GM12865 (cell line): ENCODE measurements at regions not wholly inside any gene's neighbourhood (a gene's known extent, or its start where the extent isn't known, plus 50 kb on each side); places are given as distances from the start of the nearest gene placed in this dataset.

Experiments used
- DNase-seq: peaks from one replicate; pipeline ENCODE4 v3.0.0; 2010; ENCODE audit warnings: low read depth
- H3K4me3 ChIP-seq: 2 replicates; pipeline ENCODE4 v1.5.1; 2011; ENCODE audit warnings: mild to moderate bottlenecking, low read depth, low read length, control low read depth
- TF ChIP-seq, protein P1 (sequence below): IDR thresholded peaks from 2 replicates; pipeline ENCODE4 v1.5.1; 2011; ENCODE audit warnings: low read length, control low read depth, low read depth, inconsistent platforms; ENCODE audit not compliant: insufficient read depth; ENCODE audit errors: missing control alignments

DNA sequence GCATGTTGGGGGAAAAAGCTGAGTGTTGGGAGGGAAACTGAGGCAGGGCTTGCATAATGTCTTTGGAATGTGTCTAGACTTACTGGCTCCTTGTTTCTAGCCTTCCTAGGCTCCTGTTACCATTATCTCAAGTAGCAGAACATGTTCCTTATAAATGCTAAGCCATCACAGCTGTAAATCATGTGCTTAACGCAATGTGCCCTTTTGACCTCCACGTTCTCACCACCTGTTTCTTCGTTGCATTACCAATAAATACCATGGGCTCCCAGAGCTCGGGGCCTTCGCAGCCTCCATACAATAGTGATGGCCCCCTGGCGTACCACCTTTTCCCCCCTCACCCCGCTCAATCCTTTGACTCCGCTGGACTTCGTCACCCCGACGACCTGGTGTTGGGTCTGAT lies 54.0 kb upstream of the CWC22 start:
- TF ChIP-seq, protein P1, sequence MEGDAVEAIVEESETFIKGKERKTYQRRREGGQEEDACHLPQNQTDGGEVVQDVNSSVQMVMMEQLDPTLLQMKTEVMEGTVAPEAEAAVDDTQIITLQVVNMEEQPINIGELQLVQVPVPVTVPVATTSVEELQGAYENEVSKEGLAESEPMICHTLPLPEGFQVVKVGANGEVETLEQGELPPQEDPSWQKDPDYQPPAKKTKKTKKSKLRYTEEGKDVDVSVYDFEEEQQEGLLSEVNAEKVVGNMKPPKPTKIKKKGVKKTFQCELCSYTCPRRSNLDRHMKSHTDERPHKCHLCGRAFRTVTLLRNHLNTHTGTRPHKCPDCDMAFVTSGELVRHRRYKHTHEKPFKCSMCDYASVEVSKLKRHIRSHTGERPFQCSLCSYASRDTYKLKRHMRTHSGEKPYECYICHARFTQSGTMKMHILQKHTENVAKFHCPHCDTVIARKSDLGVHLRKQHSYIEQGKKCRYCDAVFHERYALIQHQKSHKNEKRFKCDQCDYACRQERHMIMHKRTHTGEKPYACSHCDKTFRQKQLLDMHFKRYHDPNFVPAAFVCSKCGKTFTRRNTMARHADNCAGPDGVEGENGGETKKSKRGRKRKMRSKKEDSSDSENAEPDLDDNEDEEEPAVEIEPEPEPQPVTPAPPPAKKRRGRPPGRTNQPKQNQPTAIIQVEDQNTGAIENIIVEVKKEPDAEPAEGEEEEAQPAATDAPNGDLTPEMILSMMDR: no peak
- H3K4me3 ChIP-seq: no peak overlapping the region
- no peak for DNase-seq

GRCh38 chr2:180058993-180059392 lies 51.9 kb upstream of the CWC22 start:
- no peak for DNase-seq
- TF ChIP-seq, protein P1: no peak
- H3K4me3 ChIP-seq: no peak overlapping the region

DNA sequence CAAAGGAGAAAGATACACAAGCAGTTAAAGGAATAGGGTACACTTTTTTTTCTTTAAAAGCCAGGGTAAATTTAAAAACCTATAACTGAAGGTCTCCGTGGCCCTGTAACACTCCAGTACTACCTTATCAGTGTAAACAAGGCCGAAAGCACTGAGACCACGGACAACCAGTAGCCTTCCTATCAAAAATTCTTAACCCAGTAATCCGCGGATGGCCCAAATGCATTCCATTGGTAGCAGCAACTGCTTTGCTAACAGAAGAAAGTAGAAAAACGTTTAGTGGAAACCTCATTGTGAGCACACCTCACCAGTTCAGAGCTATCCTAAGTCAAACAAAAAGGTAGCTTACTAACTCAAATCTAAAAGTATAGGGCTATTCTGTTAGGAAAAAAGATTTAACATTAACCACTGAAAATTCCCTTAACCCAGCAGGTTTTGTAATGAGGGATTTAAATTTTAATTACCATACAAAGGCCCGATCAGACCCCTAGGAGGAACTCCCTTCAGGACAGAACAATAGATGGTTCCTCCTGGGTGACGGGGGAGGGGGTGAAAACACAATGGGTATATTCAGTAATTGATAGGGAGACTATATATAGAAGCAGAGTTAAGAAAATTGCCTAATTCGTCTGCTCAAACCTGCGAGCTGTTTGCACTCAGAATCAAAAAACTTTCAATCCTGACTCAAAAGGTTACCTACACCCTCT lies 50.8 kb upstream of the CWC22 start:
- TF ChIP-seq, protein P1: no peak
- H3K4me3 ChIP-seq: no peak overlapping the region
- DNase-seq: no peak
